HepG2 (cell line): ENCODE measurements at regions not wholly inside any gene's neighbourhood (a gene's known extent, or its start where the extent isn't known, plus 50 kb on each side); places are given as distances from the start of the nearest gene placed in this dataset.

ENCODE experiments used
- CEBPG ChIP-seq: IDR thresholded peaks from 2 replicates; pipeline ENCODE4 v1.6.1; 2016
- HDAC1 ChIP-seq: sonication (generic); formaldehyde crosslinking; IDR thresholded peaks from 2 replicates; pipeline ENCODE4 v1.5.1; 2020; ENCODE audit warnings: mild to moderate bottlenecking, missing genetic modification reagents
- HNF1B ChIP-seq: sonication (generic); formaldehyde crosslinking; IDR thresholded peaks from 2 replicates; pipeline ENCODE4 v1.5.1; 2020; ENCODE audit warnings: mild to moderate bottlenecking, moderate library complexity, missing genetic modification reagents
- PAXIP1 ChIP-seq: sonication (generic); formaldehyde crosslinking; conservative IDR thresholded peaks from 2 replicates; pipeline ENCODE4 v1.4.0; 2020; ENCODE audit warnings: mild to moderate bottlenecking, missing genetic modification reagents, moderate library complexity
- SOX6 ChIP-seq, 2 experiments: fragments of 450-650 bp in 1 of 2; sonication (generic) in 1 of 2; formaldehyde crosslinking in 1 of 2; IDR thresholded peaks; 2 replicates each; pipeline versions ENCODE4 v1.4.0 to v1.6.1; 2017 to 2020; ENCODE audit warnings: antibody characterized with exemption in 1 of 2, mild to moderate bottlenecking in 1 of 2, missing genetic modification reagents in 1 of 2
- TEAD3 ChIP-seq: optimal IDR thresholded peaks from 2 replicates; pipeline ENCODE3; 2016; ENCODE audit warnings: borderline replicate concordance
- TRIM24 ChIP-seq: sonication (generic); formaldehyde crosslinking; IDR thresholded peaks from 2 replicates; pipeline ENCODE4 v1.8.0; 2022; ENCODE audit warnings: mild to moderate bottlenecking, missing genetic modification reagents
- ZFYVE20 ChIP-seq: sonication (generic); formaldehyde crosslinking; IDR thresholded peaks from 2 replicates; pipeline ENCODE4 v1.8.0; 2023; ENCODE audit warnings: low read depth, mild to moderate bottlenecking, moderate library complexity, missing genetic modification reagents, borderline replicate concordance
- ZHX2 ChIP-seq, 2 experiments: sonication (generic) in 1 of 2; formaldehyde crosslinking in 1 of 2; IDR thresholded peaks; 2 replicates each; pipeline versions ENCODE4 v1.6.1 to v1.9.0; 2014 to 2022; ENCODE audit warnings: antibody characterized with exemption in 1 of 2, borderline replicate concordance in 1 of 2, inconsistent platforms in 1 of 2, low read depth in 1 of 2, missing genetic modification reagents in 1 of 2
- ZNF160 ChIP-seq: sonication (generic); formaldehyde crosslinking; IDR thresholded peaks from 2 replicates; pipeline ENCODE4 v1.8.0; 2022; ENCODE audit warnings: mild to moderate bottlenecking, inconsistent platforms, missing genetic modification reagents
- ZNF292 ChIP-seq: sonication (generic); formaldehyde crosslinking; IDR thresholded peaks from 2 replicates; pipeline ENCODE4 v1.8.1; 2022; ENCODE audit warnings: mild to moderate bottlenecking, low read depth, missing genetic modification reagents, borderline replicate concordance
- ZSCAN25 ChIP-seq: sonication (generic); formaldehyde crosslinking; IDR thresholded peaks from 2 replicates; pipeline ENCODE4 v1.8.0; 2022; ENCODE audit warnings: mild to moderate bottlenecking, missing genetic modification reagents

- TF ChIP-seq ZSCAN25 (CRISPR knock-in tag), result 0 out of 2 replicates have a peak, but pooled peaks have one; percentile 40
- TF ChIP-seq ZNF292 (CRISPR knock-in tag), result peak; percentile 50; the same call in 1 of the 2 replicates
- TF ChIP-seq CEBPG, result peak; percentile 78
- peak; percentile 43; the same call in 1 of the 2 replicates for TF ChIP-seq PAXIP1
- TF ChIP-seq HNF1B, result peak; percentile 32; the same call in 1 of the 2 replicates
- peak; percentile 60; the same call in 1 of the 2 replicates for TF ChIP-seq TRIM24 (CRISPR knock-in tag)
- no peak for TF ChIP-seq ZHX2 (IDR thresholded peaks at IDR 0.05; ENCODE audit: low read depth)
- no peak for TF ChIP-seq ZHX2 (CRISPR knock-in tag; IDR thresholded peaks at IDR 0.05; ENCODE audit: borderline replicate concordance)
- 0 out of 2 replicates have a peak, but pooled peaks have one; percentile 21 for TF ChIP-seq HDAC1 (CRISPR knock-in tag)
- TF ChIP-seq ZNF160 (CRISPR knock-in tag), result no peak
- no peak for TF ChIP-seq ZFYVE20 (CRISPR knock-in tag)
- TF ChIP-seq TEAD3 (CRISPR knock-in tag), result peak; percentile 41
- TF ChIP-seq SOX6 (IDR thresholded peaks at IDR 0.05), result no peak
- 0 out of 2 replicates have a peak, but pooled peaks have one; percentile 27 for TF ChIP-seq SOX6 (CRISPR knock-in tag; IDR thresholded peaks at IDR 0.05)
These were observed 60.9 kb upstream of the SMAD1 start (continued) for GRCh38 chr4:145420595-145421214.
